OCI-LY3 (cell line): ENCODE measurements at regions not wholly inside any gene's neighbourhood (a gene's known extent, or its start where the extent isn't known, plus 50 kb on each side); places are given as distances from the start of the nearest gene placed in this dataset.

ENCODE experiments used
- H2AFZ ChIP-seq: fragments of 200-600, 300-600 bp; shearing (Covaris generic); 2 replicates; pipeline ENCODE4 v1.6.0; 2014; ENCODE audit warnings: antibody characterized with exemption, low read depth, low read length
- H3K27ac ChIP-seq: fragments of 200-600, 300-600 bp; sonication (generic); 2 replicates; pipeline ENCODE4 v1.5.1; 2014; ENCODE audit warnings: mild to moderate bottlenecking, low read length, moderate library complexity, mixed read lengths
- H3K27me3 ChIP-seq: fragments of 200-600, 300-600 bp; sonication (generic); 2 replicates; pipeline ENCODE4 v1.6.1; 2014; ENCODE audit warnings: low read depth, low read length, mixed read lengths
- H3K36me3 ChIP-seq: fragments of 200-600, 300-600 bp; sonication (generic); replicated peaks from 2 replicates; pipeline ENCODE3; 2014; ENCODE audit warnings: low read depth, low read length, mixed read lengths
- H3K4me1 ChIP-seq: fragments of 300-600, 200-600 bp; sonication (generic); 2 replicates; pipeline ENCODE4 v1.6.1; 2014; ENCODE audit warnings: low read length, mixed read lengths
- H3K4me2 ChIP-seq: fragments of 200-600, 300-600 bp; sonication (generic); 2 replicates; pipeline ENCODE4 v1.6.1; 2014; ENCODE audit warnings: low read length, mixed read lengths
- H3K4me3 ChIP-seq: fragments of 300-600, 200-600 bp; sonication (generic); 2 replicates; pipeline ENCODE4 v1.5.1; 2014; ENCODE audit warnings: antibody characterized with exemption, mild to moderate bottlenecking, low read length, moderate library complexity
- H3K79me2 ChIP-seq: fragments of 300-600, 200-600 bp; shearing (Covaris generic); 2 replicates; pipeline ENCODE4 v1.6.1; 2014; ENCODE audit warnings: mild to moderate bottlenecking, low read length, mixed read lengths
- H3K9ac ChIP-seq: fragments of 300-600, 200-600 bp; shearing (Covaris generic); 2 replicates; pipeline ENCODE4 v1.6.0; 2014; ENCODE audit warnings: mild to moderate bottlenecking, low read length, moderate library complexity
- H3K9me3 ChIP-seq: fragments of 200-600, 300-600 bp; shearing (Covaris generic); 2 replicates; pipeline ENCODE4 v1.6.1; 2014; ENCODE audit warnings: low read length, mixed read lengths; ENCODE audit not compliant: insufficient read depth
- H4K20me1 ChIP-seq: fragments of 200-600, 300-600 bp; sonication (generic); 2 replicates; pipeline ENCODE4 v1.6.1; 2016; ENCODE audit warnings: low read length, mixed read lengths; ENCODE audit not compliant: insufficient read depth
- EZH2phosphoT487 ChIP-seq: fragments of 200-600 bp; shearing (Covaris generic); IDR thresholded peaks from 2 replicates; pipeline ENCODE4 v1.6.1; 2018; ENCODE audit warnings: antibody characterized with exemption, mixed run types, low read depth
- TF ChIP-seq, protein P1 (sequence below): fragments of 200-600, 300-600 bp; sonication (generic); IDR thresholded peaks from 2 replicates; pipeline ENCODE4 v1.5.1; 2014; ENCODE audit warnings: antibody characterized with exemption, low read length, low read depth

DNA sequence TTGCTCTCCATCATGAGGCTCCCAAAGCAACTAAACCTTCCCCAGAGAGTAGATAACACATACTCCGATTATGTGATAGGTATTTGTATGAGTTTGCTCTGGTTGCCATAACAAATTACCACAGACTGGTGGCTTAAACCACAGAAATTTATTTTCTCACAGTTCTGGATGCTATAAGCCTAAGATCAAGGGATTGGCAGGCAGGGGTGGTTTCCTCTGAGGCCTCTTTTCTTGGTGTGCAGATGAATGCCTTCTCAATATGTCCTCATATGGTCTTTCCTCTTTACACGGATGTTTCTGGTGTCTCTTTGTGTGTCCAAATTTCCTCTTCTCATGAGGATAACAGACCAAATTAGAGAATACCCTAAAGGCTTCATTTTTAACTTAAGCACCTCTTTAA, 285.8 kb upstream of the GRIP1 start:
- Histone ChIP-seq H2AFZ (no peak overlapping the region), H4K20me1 (no peaks in the 10 kb centered on the region), H3K4me3 (no peak overlapping the region), H3K27me3 (no peaks in the 10 kb centered on the region), H3K4me1 (no peaks in the 10 kb centered on the region), H3K36me3 (no peaks in the 10 kb centered on the region), H3K79me2 (no peaks in the 10 kb centered on the region), H3K4me2 (no peak overlapping the region), H3K9ac (no peak overlapping the region), H3K27ac (no peak overlapping the region), H3K9me3 (no peaks in the 10 kb centered on the region)
- no peak for TF ChIP-seq EZH2phosphoT487
- TF ChIP-seq, protein P1, sequence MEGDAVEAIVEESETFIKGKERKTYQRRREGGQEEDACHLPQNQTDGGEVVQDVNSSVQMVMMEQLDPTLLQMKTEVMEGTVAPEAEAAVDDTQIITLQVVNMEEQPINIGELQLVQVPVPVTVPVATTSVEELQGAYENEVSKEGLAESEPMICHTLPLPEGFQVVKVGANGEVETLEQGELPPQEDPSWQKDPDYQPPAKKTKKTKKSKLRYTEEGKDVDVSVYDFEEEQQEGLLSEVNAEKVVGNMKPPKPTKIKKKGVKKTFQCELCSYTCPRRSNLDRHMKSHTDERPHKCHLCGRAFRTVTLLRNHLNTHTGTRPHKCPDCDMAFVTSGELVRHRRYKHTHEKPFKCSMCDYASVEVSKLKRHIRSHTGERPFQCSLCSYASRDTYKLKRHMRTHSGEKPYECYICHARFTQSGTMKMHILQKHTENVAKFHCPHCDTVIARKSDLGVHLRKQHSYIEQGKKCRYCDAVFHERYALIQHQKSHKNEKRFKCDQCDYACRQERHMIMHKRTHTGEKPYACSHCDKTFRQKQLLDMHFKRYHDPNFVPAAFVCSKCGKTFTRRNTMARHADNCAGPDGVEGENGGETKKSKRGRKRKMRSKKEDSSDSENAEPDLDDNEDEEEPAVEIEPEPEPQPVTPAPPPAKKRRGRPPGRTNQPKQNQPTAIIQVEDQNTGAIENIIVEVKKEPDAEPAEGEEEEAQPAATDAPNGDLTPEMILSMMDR: no peak

DNA sequence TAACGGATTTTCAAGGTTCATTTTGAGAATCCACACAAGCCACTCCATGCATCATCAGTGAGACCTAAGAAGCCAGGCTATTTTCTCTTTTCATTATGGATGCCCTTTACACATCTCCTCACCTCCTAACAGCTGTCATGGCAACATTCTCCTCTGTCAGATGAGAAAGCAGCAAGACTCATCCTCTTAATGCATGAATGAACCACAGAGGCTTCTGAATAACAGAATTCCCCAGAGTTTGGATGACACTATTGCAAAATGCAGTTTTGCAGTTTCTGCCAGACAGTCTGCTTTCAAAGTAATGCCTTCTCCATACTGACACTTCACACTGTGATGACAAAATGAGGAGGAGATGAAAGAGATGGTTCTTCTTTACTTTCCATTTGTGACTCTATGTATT, 286.7 kb upstream of the GRIP1 start:
- Histone ChIP-seq H3K27ac (no peak overlapping the region), H3K79me2 (no peaks in the 10 kb centered on the region), H3K4me3 (no peak overlapping the region), H3K9me3 (no peaks in the 10 kb centered on the region), H3K4me1 (no peaks in the 10 kb centered on the region), H3K9ac (no peak overlapping the region), H3K36me3 (no peaks in the 10 kb centered on the region), H2AFZ (no peak overlapping the region), H4K20me1 (no peaks in the 10 kb centered on the region), H3K27me3 (no peaks in the 10 kb centered on the region), H3K4me2 (no peak overlapping the region)
- TF ChIP-seq, protein P1: no peak
- no peak for TF ChIP-seq EZH2phosphoT487

DNA sequence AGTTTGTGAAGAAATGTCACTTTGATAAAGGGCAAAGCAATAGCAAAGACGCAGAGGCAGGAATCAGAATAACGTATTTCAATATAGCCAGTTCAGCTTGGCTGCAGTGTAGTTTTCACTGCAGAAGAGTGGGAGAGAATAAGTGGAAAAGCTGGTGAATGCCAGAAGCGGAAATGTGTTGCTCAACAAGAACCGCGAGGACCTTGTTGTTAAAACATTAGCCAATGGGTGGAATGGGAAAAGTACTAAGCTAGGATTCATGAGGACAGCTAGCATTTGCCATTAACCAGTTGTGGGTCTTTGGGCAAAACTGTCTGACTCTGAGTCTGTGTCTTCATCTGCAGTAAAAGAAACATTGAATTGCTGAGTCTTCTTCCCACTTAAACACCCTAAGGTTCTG, 292.9 kb upstream of the GRIP1 start:
- Histone ChIP-seq H3K9me3 (no peaks in the 10 kb centered on the region), H3K4me1 (no peaks in the 10 kb centered on the region), H2AFZ (no peak overlapping the region), H3K36me3 (no peaks in the 10 kb centered on the region), H4K20me1 (no peaks in the 10 kb centered on the region), H3K4me2 (no peak overlapping the region), H3K27me3 (no peaks in the 10 kb centered on the region), H3K27ac (no peak overlapping the region), H3K9ac (no peak overlapping the region), H3K4me3 (no peak overlapping the region), H3K79me2 (no peaks in the 10 kb centered on the region)
- no peak for TF ChIP-seq EZH2phosphoT487
- TF ChIP-seq, protein P1: no peak

DNA sequence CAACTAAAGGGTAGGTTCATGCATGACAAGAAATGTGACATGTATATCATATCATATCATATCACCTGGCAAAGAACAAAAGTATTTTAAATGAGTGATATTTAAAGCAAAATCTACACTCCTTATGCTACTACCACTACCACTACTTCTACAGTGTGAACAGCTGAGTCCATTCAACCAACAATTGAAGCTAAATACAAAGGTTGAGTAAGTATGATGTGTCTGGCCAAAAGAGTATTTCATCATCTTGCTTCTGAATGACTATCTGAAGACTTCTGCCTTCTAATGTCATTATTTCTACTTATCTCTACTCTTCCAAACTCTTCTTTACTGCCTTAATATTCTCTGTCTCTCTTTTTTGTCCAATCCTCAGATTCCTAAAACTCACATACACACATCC, 292.6 kb upstream of the CAND1 start:
- no peaks in the 10 kb centered on the region for H3K27me3 ChIP-seq
- H3K79me2 ChIP-seq: no peaks in the 10 kb centered on the region
- no peaks in the 10 kb centered on the region for H4K20me1 ChIP-seq

More for the DNA sequence above, 292.6 kb upstream of the CAND1 start:
- Histone ChIP-seq H3K4me2 (no peak overlapping the region), H3K4me3 (no peak overlapping the region), H2AFZ (no peak overlapping the region), H3K4me1 (no peaks in the 10 kb centered on the region), H3K36me3 (no peaks in the 10 kb centered on the region), H3K9ac (no peak overlapping the region), H3K27ac (no peak overlapping the region), H3K9me3 (no peaks in the 10 kb centered on the region)
- TF ChIP-seq, protein P1: no peak
- no peak for TF ChIP-seq EZH2phosphoT487
